ENCODE measurements at regions not wholly inside any gene's neighbourhood (a gene's known extent, or its start where the extent isn't known, plus 50 kb on each side); places are given as distances from the start of the nearest gene placed in this dataset.

- no peak overlapping the region for H3K4me3 ChIP-seq
- no peak for TF ChIP-seq Cebpa-rat (IDR thresholded peaks at IDR 0.05)
- no peaks in the 10 kb centered on the region for H4K20me1 ChIP-seq
- H3K9me3 ChIP-seq = no peaks in the 10 kb centered on the region
- H3K4me1 ChIP-seq = no peaks in the 10 kb centered on the region
- no peaks in the 10 kb centered on the region for H3K27me3 ChIP-seq
- H3K9ac ChIP-seq = no peak overlapping the region
- no peak overlapping the region for H3K4me2 ChIP-seq
- no peaks in the 10 kb centered on the region for H3K36me3 ChIP-seq
- no peak overlapping the region for H3K27ac ChIP-seq
These were observed 216.3 kb downstream of the FAT3 start for GRCh38 chr11:92440701-92441442.

GRCh38 chr11:92441443-92441726 lies 216.8 kb downstream of the FAT3 start:
- H4K20me1 ChIP-seq = no peaks in the 10 kb centered on the region
- H3K4me3 ChIP-seq = no peak overlapping the region
- H3K27ac ChIP-seq = no peak overlapping the region
- H3K9me3 ChIP-seq = no peaks in the 10 kb centered on the region
- TF ChIP-seq Cebpa-rat (IDR thresholded peaks at IDR 0.05) = no peak
- no peak overlapping the region for H3K4me2 ChIP-seq
- H3K27me3 ChIP-seq = no peaks in the 10 kb centered on the region
- H3K36me3 ChIP-seq = no peaks in the 10 kb centered on the region
- no peaks in the 10 kb centered on the region for H3K4me1 ChIP-seq
- H3K9ac ChIP-seq = no peak overlapping the region

GRCh38 chr11:92443199-92443598 lies 218.6 kb downstream of the FAT3 start:
- no peaks in the 10 kb centered on the region for H3K9me3 ChIP-seq
- H3K4me1 ChIP-seq = no peaks in the 10 kb centered on the region
- no peaks in the 10 kb centered on the region for H3K36me3 ChIP-seq
- H3K4me2 ChIP-seq = no peak overlapping the region
- no peak for TF ChIP-seq Cebpa-rat (IDR thresholded peaks at IDR 0.05)
- H4K20me1 ChIP-seq = no peaks in the 10 kb centered on the region
- no peaks in the 10 kb centered on the region for H3K27me3 ChIP-seq
- no peak overlapping the region for H3K27ac ChIP-seq
- no peak overlapping the region for H3K4me3 ChIP-seq
- H3K9ac ChIP-seq = no peak overlapping the region

GRCh38 chr11:92447586-92447985 lies 223.0 kb downstream of the FAT3 start:
- no peaks in the 10 kb centered on the region for H3K9me3 ChIP-seq
- no peak overlapping the region for H3K9ac ChIP-seq
- no peak overlapping the region for H3K4me2 ChIP-seq
- no peaks in the 10 kb centered on the region for H3K36me3 ChIP-seq
- TF ChIP-seq Cebpa-rat (IDR thresholded peaks at IDR 0.05) = no peak
- no peaks in the 10 kb centered on the region for H3K4me1 ChIP-seq
- no peaks in the 10 kb centered on the region for H4K20me1 ChIP-seq
- no peak overlapping the region for H3K27ac ChIP-seq
- H3K4me3 ChIP-seq = no peak overlapping the region
- H3K27me3 ChIP-seq = no peaks in the 10 kb centered on the region

- H3K27ac ChIP-seq = no peak overlapping the region
- H3K36me3 ChIP-seq = no peaks in the 10 kb centered on the region
These were observed 224.6 kb downstream of the FAT3 start for GRCh38 chr11:92449222-92449621.

GRCh38 chr11:92449780-92450179 lies 225.2 kb downstream of the FAT3 start:
- H3K4me2 ChIP-seq = no peak overlapping the region
- no peak overlapping the region for H3K4me3 ChIP-seq
- no peak overlapping the region for H3K9ac ChIP-seq
- TF ChIP-seq Cebpa-rat (IDR thresholded peaks at IDR 0.05) = no peak
- no peaks in the 10 kb centered on the region for H4K20me1 ChIP-seq
- no peaks in the 10 kb centered on the region for H3K27me3 ChIP-seq
- H3K36me3 ChIP-seq = no peaks in the 10 kb centered on the region
- no peaks in the 10 kb centered on the region for H3K9me3 ChIP-seq
- H3K27ac ChIP-seq = no peak overlapping the region
- no peaks in the 10 kb centered on the region for H3K4me1 ChIP-seq

More at GRCh38 chr11:92449222-92449621, 224.6 kb downstream of the FAT3 start:
- TF ChIP-seq Cebpa-rat (IDR thresholded peaks at IDR 0.05) = no peak
- Histone ChIP-seq H4K20me1 (no peaks in the 10 kb centered on the region), H3K9me3 (no peaks in the 10 kb centered on the region), H3K4me1 (no peaks in the 10 kb centered on the region), H3K4me2 (no peak overlapping the region), H3K27me3 (no peaks in the 10 kb centered on the region), H3K9ac (no peak overlapping the region), H3K4me3 (no peak overlapping the region)

GRCh38 chr11:92451063-92451462 lies 226.4 kb downstream of the FAT3 start:
- H3K4me2 ChIP-seq = no peak overlapping the region
- no peak overlapping the region for H3K9ac ChIP-seq
- H3K4me1 ChIP-seq = no peaks in the 10 kb centered on the region
- no peaks in the 10 kb centered on the region for H3K27me3 ChIP-seq
- no peak for TF ChIP-seq Cebpa-rat (IDR thresholded peaks at IDR 0.05)
- no peaks in the 10 kb centered on the region for H4K20me1 ChIP-seq
- H3K9me3 ChIP-seq = no peaks in the 10 kb centered on the region
- no peaks in the 10 kb centered on the region for H3K36me3 ChIP-seq
- no peak overlapping the region for H3K27ac ChIP-seq
- H3K4me3 ChIP-seq = no peak overlapping the region

GRCh38 chr11:92453055-92453454 lies 228.4 kb downstream of the FAT3 start:
- no peak overlapping the region for H3K9ac ChIP-seq

GRCh38 chr11:92455210-92455790 lies 230.7 kb downstream of the FAT3 start:
- H3K27me3 ChIP-seq = no peaks in the 10 kb centered on the region
- no peaks in the 10 kb centered on the region for H3K9me3 ChIP-seq
- no peak for TF ChIP-seq Cebpa-rat (IDR thresholded peaks at IDR 0.05)
- H4K20me1 ChIP-seq = no peaks in the 10 kb centered on the region
- no peak overlapping the region for H3K4me2 ChIP-seq
- no peak overlapping the region for H3K9ac ChIP-seq
- no peak overlapping the region for H3K4me3 ChIP-seq
- no peaks in the 10 kb centered on the region for H3K4me1 ChIP-seq
- H3K27ac ChIP-seq = no peak overlapping the region
- H3K36me3 ChIP-seq = no peaks in the 10 kb centered on the region

More at GRCh38 chr11:92453055-92453454, 228.4 kb downstream of the FAT3 start:
- no peak overlapping the region for H3K27ac ChIP-seq
- no peaks in the 10 kb centered on the region for H3K27me3 ChIP-seq
- H3K9me3 ChIP-seq = no peaks in the 10 kb centered on the region
- H3K4me2 ChIP-seq = no peak overlapping the region
- no peak for TF ChIP-seq Cebpa-rat (IDR thresholded peaks at IDR 0.05)
- no peak overlapping the region for H3K4me3 ChIP-seq
- H3K36me3 ChIP-seq = no peaks in the 10 kb centered on the region
- no peaks in the 10 kb centered on the region for H4K20me1 ChIP-seq
- H3K4me1 ChIP-seq = no peaks in the 10 kb centered on the region

GRCh38 chr11:92457250-92457649 lies 232.6 kb downstream of the FAT3 start:
- Histone ChIP-seq H3K9ac (no peak overlapping the region), H4K20me1 (no peaks in the 10 kb centered on the region), H3K27me3 (no peaks in the 10 kb centered on the region), H3K9me3 (no peaks in the 10 kb centered on the region), H3K36me3 (no peaks in the 10 kb centered on the region), H3K27ac (no peak overlapping the region), H3K4me1 (no peaks in the 10 kb centered on the region), H3K4me2 (no peak overlapping the region), H3K4me3 (no peak overlapping the region)
- no peak for TF ChIP-seq Cebpa-rat (IDR thresholded peaks at IDR 0.05)

Data from BLaER1 (cell line).